ENCODE measurements at regions not wholly inside any gene's neighbourhood (a gene's known extent, or its start where the extent isn't known, plus 50 kb on each side); places are given as distances from the start of the nearest gene placed in this dataset.
"Not testable (repeated sequence)": the region's sequence is repeated elsewhere in the genome, so short reads cannot be mapped to it uniquely, and the experiment has no call there.

DNA sequence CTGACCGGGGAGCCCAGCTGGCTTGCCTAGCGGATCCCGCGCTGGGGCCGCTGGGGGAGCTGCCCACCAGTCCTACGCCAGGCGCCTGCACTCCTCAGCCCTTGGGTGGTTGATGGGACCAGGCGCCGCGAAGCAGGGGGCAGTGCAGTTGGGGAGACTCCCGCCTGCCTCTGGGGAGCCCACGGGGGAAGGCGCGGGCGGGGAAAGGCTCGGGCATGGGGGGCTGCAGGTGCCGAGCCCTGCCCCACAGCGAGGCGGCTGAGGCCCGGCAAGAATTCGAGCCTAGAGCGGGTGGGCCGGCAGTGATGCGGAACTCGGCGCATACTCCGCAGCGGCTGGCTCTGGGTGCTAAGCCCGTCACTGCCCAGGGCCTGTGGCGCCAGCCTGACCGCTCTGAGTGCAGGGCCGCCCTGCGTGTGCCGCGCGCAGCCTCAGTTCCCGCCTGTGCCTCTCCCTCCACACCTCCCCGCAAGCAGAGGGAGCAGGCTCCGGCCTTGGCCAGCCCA lies 249.1 kb upstream of the TEKT4 start:
- Histone ChIP-seq H2AK5ac (ENCODE audit: low read length) (no peak overlapping the region), H4K12ac (ENCODE audit: low read depth, low read length) (no peak overlapping the region), H3K4me3 (ENCODE audit: low read depth, low read length) (no peak overlapping the region), H3K27ac (ENCODE audit: low read depth, low read length) (no peak overlapping the region), H2BK120ac (ENCODE audit: insufficient read depth, low read length, poor library complexity) (no peak overlapping the region), H3K9me3 (ENCODE audit: insufficient read depth, low read depth, low read length) (peaks cover 16% of the 10 kb centered on the region), H2BK5ac (ENCODE audit: low read depth, low read length, poor library complexity) (no peak overlapping the region), H3K4ac (ENCODE audit: low read depth, low read length) (no peak overlapping the region), H2AFZ (ENCODE audit: insufficient read depth, low read length, poor library complexity) (no peak overlapping the region), H3K79me2 (ENCODE audit: control insufficient read depth, insufficient read depth, low read length, poor library complexity) (no peaks in the 10 kb centered on the region), H3K27me3 (ENCODE audit: insufficient read depth, low read length) (no peaks in the 10 kb centered on the region), H3K79me1 (ENCODE audit: low read length) (no peaks in the 10 kb centered on the region), H3K9ac (ENCODE audit: low read length) (no peak overlapping the region), H3K23ac (ENCODE audit: low read length) (no peak overlapping the region), H4K91ac (ENCODE audit: low read depth, low read length) (no peak overlapping the region), H3K18ac (ENCODE audit: low read length) (no peak overlapping the region), H4K8ac (ENCODE audit: low read depth, low read length) (no peak overlapping the region), H3K4me2 (ENCODE audit: low read length) (no peak overlapping the region), H3K14ac (ENCODE audit: low read length) (no peak overlapping the region), H3K36me3 (ENCODE audit: control insufficient read depth in 1 of 2, insufficient read depth in 2 of 2, low read length in 2 of 2) (no peaks in the 10 kb centered on the region), H3K4me1 (ENCODE audit: control insufficient read depth in 1 of 2, insufficient read depth in 2 of 2, low read length in 2 of 2) (no peaks in the 10 kb centered on the region), H2BK12ac (ENCODE audit: low read length) (no peak overlapping the region)
- no CpG with 5 or more reads among the region's 39 CpGs for WGBS (ENCODE audit: extremely low coverage, insufficient coverage, insufficient read length)
- DNase-seq = no peak

DNA sequence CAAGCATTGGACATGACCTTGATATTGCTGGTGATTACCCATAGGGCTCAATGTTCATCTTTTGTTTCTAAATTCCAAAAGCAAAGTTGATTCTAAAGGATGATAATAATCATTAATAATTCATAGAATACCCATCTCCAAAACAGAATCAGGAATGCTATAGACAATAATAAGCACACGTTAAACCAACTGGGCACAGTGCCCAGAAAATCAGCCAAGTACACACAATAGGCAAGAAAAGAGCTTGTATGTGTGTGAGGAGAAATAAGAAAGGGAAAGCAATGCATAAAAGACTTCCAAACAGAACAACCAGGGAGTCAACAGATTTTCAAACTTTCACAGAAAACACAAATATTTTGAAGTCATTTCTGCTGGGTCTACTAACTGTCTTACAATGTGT lies 242.3 kb upstream of the TEKT4 start:
- not testable (repeated sequence) for H2AFZ ChIP-seq (ENCODE audit: insufficient read depth, low read length, poor library complexity); H4K91ac ChIP-seq (ENCODE audit: low read depth, low read length); H3K23ac ChIP-seq (ENCODE audit: low read length); H3K4ac ChIP-seq (ENCODE audit: low read depth, low read length); H2BK120ac ChIP-seq (ENCODE audit: insufficient read depth, low read length, poor library complexity); H4K12ac ChIP-seq (ENCODE audit: low read depth, low read length); H3K79me2 ChIP-seq (ENCODE audit: control insufficient read depth, insufficient read depth, low read length, poor library complexity); H2AK5ac ChIP-seq (ENCODE audit: low read length); H3K79me1 ChIP-seq (ENCODE audit: low read length); H4K8ac ChIP-seq (ENCODE audit: low read depth, low read length); H3K27ac ChIP-seq (ENCODE audit: low read depth, low read length); H2BK12ac ChIP-seq (ENCODE audit: low read length); H3K9me3 ChIP-seq (ENCODE audit: insufficient read depth, low read depth, low read length); H3K4me1 ChIP-seq (ENCODE audit: control insufficient read depth in 1 of 2, insufficient read depth in 2 of 2, low read length in 2 of 2); H3K27me3 ChIP-seq (ENCODE audit: insufficient read depth, low read length); H3K14ac ChIP-seq (ENCODE audit: low read length); H3K4me2 ChIP-seq (ENCODE audit: low read length); H3K9ac ChIP-seq (ENCODE audit: low read length); H3K18ac ChIP-seq (ENCODE audit: low read length); H3K36me3 ChIP-seq (ENCODE audit: control insufficient read depth in 1 of 2, insufficient read depth in 2 of 2, low read length in 2 of 2); DNase-seq; H3K4me3 ChIP-seq (ENCODE audit: low read depth, low read length); H2BK5ac ChIP-seq (ENCODE audit: low read depth, low read length, poor library complexity)
- WGBS (ENCODE audit: extremely low coverage, insufficient coverage, insufficient read length) = no CpG with 5 or more reads among the region's 1 CpG

DNA sequence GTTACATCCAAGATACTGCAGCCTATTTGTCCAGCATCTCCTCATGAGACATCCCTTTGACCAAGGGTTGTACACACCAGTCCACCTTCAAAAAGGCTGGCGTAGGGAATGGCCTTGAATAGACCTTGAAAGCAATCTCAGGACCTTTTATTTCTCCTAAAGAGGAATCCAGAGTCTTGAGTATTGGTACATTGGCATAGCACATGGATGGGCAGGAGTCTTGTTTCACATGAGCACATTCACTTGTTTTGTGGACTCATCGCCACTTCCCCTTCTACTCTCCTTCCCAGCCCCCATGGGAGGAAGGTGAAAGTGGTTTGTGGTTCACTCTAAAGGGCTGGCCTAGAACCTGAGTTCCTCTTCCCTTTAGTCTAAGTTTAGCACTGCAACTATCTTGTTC lies 229.8 kb upstream of the TEKT4 start:
- H3K4me1 ChIP-seq (ENCODE audit: control insufficient read depth in 1 of 2, insufficient read depth in 2 of 2, low read length in 2 of 2); H3K36me3 ChIP-seq (ENCODE audit: control insufficient read depth in 1 of 2, insufficient read depth in 2 of 2, low read length in 2 of 2); H3K9me3 ChIP-seq (ENCODE audit: insufficient read depth, low read depth, low read length); H3K14ac ChIP-seq (ENCODE audit: low read length); H3K79me1 ChIP-seq (ENCODE audit: low read length); H3K4me2 ChIP-seq (ENCODE audit: low read length); H3K4me3 ChIP-seq (ENCODE audit: low read depth, low read length); H3K27me3 ChIP-seq (ENCODE audit: insufficient read depth, low read length); H4K12ac ChIP-seq (ENCODE audit: low read depth, low read length); H4K91ac ChIP-seq (ENCODE audit: low read depth, low read length); H4K8ac ChIP-seq (ENCODE audit: low read depth, low read length); H3K9ac ChIP-seq (ENCODE audit: low read length); H2AK5ac ChIP-seq (ENCODE audit: low read length); H3K18ac ChIP-seq (ENCODE audit: low read length); DNase-seq; H2BK5ac ChIP-seq (ENCODE audit: low read depth, low read length, poor library complexity); H3K79me2 ChIP-seq (ENCODE audit: control insufficient read depth, insufficient read depth, low read length, poor library complexity); H2AFZ ChIP-seq (ENCODE audit: insufficient read depth, low read length, poor library complexity); H3K27ac ChIP-seq (ENCODE audit: low read depth, low read length); H2BK12ac ChIP-seq (ENCODE audit: low read length); H3K23ac ChIP-seq (ENCODE audit: low read length); H3K4ac ChIP-seq (ENCODE audit: low read depth, low read length); H2BK120ac ChIP-seq (ENCODE audit: insufficient read depth, low read length, poor library complexity): not testable (repeated sequence)
- no CpG with 5 or more reads among the region's 2 CpGs for WGBS (ENCODE audit: extremely low coverage, insufficient coverage, insufficient read length)

DNA sequence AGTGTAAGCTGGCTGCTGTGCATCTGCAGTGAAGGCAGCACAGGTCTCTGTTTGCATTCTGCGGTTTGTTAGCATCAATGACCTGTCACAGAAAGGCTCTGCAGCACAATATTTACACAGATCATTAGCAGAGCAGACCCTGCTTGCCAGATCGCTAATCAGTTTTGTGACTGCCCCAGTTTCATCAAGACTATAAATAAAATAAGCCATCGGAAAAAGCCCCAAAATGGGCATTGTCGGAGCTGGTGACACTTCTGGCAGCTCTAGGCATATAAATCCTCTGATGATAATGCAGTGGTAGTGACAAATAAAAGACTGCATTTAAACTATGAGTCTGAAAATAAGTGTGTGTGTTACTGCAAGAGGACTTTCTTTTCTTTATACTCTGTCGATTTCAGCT lies 219.1 kb upstream of the TEKT4 start:
- H3K18ac ChIP-seq (ENCODE audit: low read length); H3K27ac ChIP-seq (ENCODE audit: low read depth, low read length); H4K12ac ChIP-seq (ENCODE audit: low read depth, low read length); H2AFZ ChIP-seq (ENCODE audit: insufficient read depth, low read length, poor library complexity); H3K27me3 ChIP-seq (ENCODE audit: insufficient read depth, low read length); DNase-seq; H3K4me1 ChIP-seq (ENCODE audit: control insufficient read depth in 1 of 2, insufficient read depth in 2 of 2, low read length in 2 of 2); H3K79me1 ChIP-seq (ENCODE audit: low read length); H3K9ac ChIP-seq (ENCODE audit: low read length); H3K4me3 ChIP-seq (ENCODE audit: low read depth, low read length); H2BK120ac ChIP-seq (ENCODE audit: insufficient read depth, low read length, poor library complexity); H2BK5ac ChIP-seq (ENCODE audit: low read depth, low read length, poor library complexity); H2AK5ac ChIP-seq (ENCODE audit: low read length); H4K8ac ChIP-seq (ENCODE audit: low read depth, low read length); H3K23ac ChIP-seq (ENCODE audit: low read length); H3K9me3 ChIP-seq (ENCODE audit: insufficient read depth, low read depth, low read length); H3K4me2 ChIP-seq (ENCODE audit: low read length); H2BK12ac ChIP-seq (ENCODE audit: low read length); H3K4ac ChIP-seq (ENCODE audit: low read depth, low read length); H3K14ac ChIP-seq (ENCODE audit: low read length); H3K79me2 ChIP-seq (ENCODE audit: control insufficient read depth, insufficient read depth, low read length, poor library complexity); H3K36me3 ChIP-seq (ENCODE audit: control insufficient read depth in 1 of 2, insufficient read depth in 2 of 2, low read length in 2 of 2); H4K91ac ChIP-seq (ENCODE audit: low read depth, low read length): not testable (repeated sequence)
- WGBS (ENCODE audit: extremely low coverage, insufficient coverage, insufficient read length) = no CpG with 5 or more reads among the region's 5 CpGs
